ENCODE measurements at regions not wholly inside any gene's neighbourhood (a gene's known extent, or its start where the extent isn't known, plus 50 kb on each side); places are given as distances from the start of the nearest gene placed in this dataset.

DNA sequence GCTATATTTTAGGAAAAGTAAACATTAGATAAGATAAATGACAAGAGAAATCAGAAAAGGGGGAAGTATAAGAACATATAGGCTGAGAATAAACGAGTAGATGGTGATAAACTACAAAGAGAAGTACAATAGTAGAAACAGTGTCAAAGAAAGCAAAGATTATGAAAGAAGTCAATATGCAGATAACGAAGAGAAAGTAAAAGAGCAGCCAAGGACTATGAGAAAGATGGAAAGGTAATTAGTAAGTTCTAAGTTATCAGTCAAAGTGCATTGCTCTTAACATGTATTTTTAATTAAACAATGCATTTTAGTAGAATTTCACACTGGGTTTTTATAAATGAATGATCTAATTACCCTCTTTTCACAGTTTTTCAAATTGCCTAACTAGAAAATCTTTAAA lies 1801.3 kb upstream of the PCDH10 start:
- TF ChIP-seq CTCF (IDR thresholded peaks at IDR 0.05) (no peak), POLR2AphosphoS5 (IDR thresholded peaks at IDR 0.05) (no peak), EP300 (IDR thresholded peaks at IDR 0.05) (no peak), POLR2A (IDR thresholded peaks at IDR 0.05; ENCODE audit: low read depth) (no peak)
